K562 (cell line): ENCODE measurements at regions not wholly inside any gene's neighbourhood (a gene's known extent, or its start where the extent isn't known, plus 50 kb on each side); places are given as distances from the start of the nearest gene placed in this dataset.
"Not testable (repeated sequence)": the region's sequence is repeated elsewhere in the genome, so short reads cannot be mapped to it uniquely, and the experiment has no call there.

Experiments
- ATAC-seq: fragments of 200-7000 bp; cut with Tn5 transposase; 3 replicates; pipeline ENCODE4 v1.9.1; 2020; ENCODE audit warnings: moderate library complexity
- BruUV-seq: library from RNA; stranded (reverse); fragments of 400-500 nt; replicated peaks from 2 replicates; lab custom pipeline; 2021; lab: Mats Ljungman, UMichigan
- CTCF ChIA-PET: fragments of 300-600 bp; formaldehyde crosslinking; extraction: SDS; loops from one replicate; lab custom pipeline; 2021; ENCODE audit warnings: low intra/inter-chr PET ratio; lab: Yijun Ruan, JAX
- POLR2A ChIA-PET: fragments of 300-600, 350-650 bp; sonication (Branson Sonifier 250); formaldehyde crosslinking; extraction: SDS; loops from one replicate; lab custom pipeline; 2021; ENCODE audit warnings: antibody characterized with exemption, inconsistent platforms; lab: Yijun Ruan, JAX
- DNase-seq, 4 experiments: peaks; one replicate each; pipeline versions ENCODE4 v3.0.0 to v3.0.0-alpha.2; 2011 to 2018; ENCODE audit warnings: low spot score in 3 of 4, mixed read lengths in 3 of 4; ENCODE audit errors: extremely low read depth in 1 of 4
- FAIRE-seq: peaks from 2 replicates; lab custom pipeline; 2011; peaks lifted over from hg19 to GRCh38; lab: Jason Lieb, UNC
- H2AFZ ChIP-seq: 2 replicates; pipeline ENCODE4 v1.6.0; 2011; ENCODE audit warnings: low read depth, low read length, control low read depth, inconsistent platforms
- H3K27ac ChIP-seq: fragments of 200-600 bp; 3 replicates; pipeline ENCODE4 v1.8.0; 2011; ENCODE audit warnings: low read depth, mild to moderate bottlenecking, control low read depth, inconsistent platforms, low read length, moderate library complexity, mixed read lengths; ENCODE audit errors: extremely low read depth
- H3K27me3 ChIP-seq, 2 experiments: fragments of 300-600 bp in 1 of 2; 2 replicates in 1 of 2; 3 replicates in 1 of 2; pipeline versions ENCODE4 v1.6.0 to v1.8.0; 2011; ENCODE audit warnings: inconsistent platforms in 2 of 2, low read length in 2 of 2, mild to moderate bottlenecking in 1 of 2, mixed read lengths in 1 of 2, moderate library complexity in 1 of 2; ENCODE audit not compliant: control insufficient read depth in 2 of 2, insufficient read depth in 2 of 2
- H3K36me3 ChIP-seq: fragments of 300-600 bp; 3 replicates; pipeline ENCODE4 v1.8.0; 2011; ENCODE audit warnings: mild to moderate bottlenecking, low read length, inconsistent platforms; ENCODE audit not compliant: control insufficient read depth, insufficient read depth
- H3K4me1 ChIP-seq, 2 experiments: fragments of 200-600 bp in 1 of 2; replicated peaks in 1 of 2; 2 replicates in 1 of 2; 3 replicates in 1 of 2; pipeline versions ENCODE4 v1.5.1 to v1.8.0; 2011; ENCODE audit warnings: inconsistent platforms in 2 of 2, low read length in 2 of 2, mild to moderate bottlenecking in 1 of 2, mixed read lengths in 1 of 2, moderate library complexity in 1 of 2; ENCODE audit not compliant: control insufficient read depth in 2 of 2, insufficient read depth in 2 of 2
- H3K4me2 ChIP-seq: 2 replicates; pipeline ENCODE4 v1.6.1; 2011; ENCODE audit warnings: low read length, control low read depth, inconsistent platforms, mixed read lengths; ENCODE audit not compliant: insufficient read depth
- H3K4me3 ChIP-seq: fragments of 200-600 bp; sonication (generic), shearing (Covaris generic); 2 replicates; pipeline ENCODE4 v1.5.1; 2016; ENCODE audit warnings: control low read depth, inconsistent platforms
- H3K79me2 ChIP-seq: fragments of 200-600 bp; 3 replicates; pipeline ENCODE4 v1.8.0; 2011; ENCODE audit warnings: low read length, inconsistent platforms; ENCODE audit not compliant: control insufficient read depth, insufficient read depth
- H3K9ac ChIP-seq, 2 experiments: 2 replicates each; pipeline versions ENCODE4 v1.6.0 to v1.6.1; 2011; ENCODE audit warnings: low read depth in 2 of 2, low read length in 2 of 2, control low read depth in 1 of 2, inconsistent platforms in 1 of 2, mild to moderate bottlenecking in 1 of 2, mixed read lengths in 1 of 2; ENCODE audit not compliant: insufficient read depth in 1 of 2
- H3K9me1 ChIP-seq: one replicate; pipeline ENCODE4 v1.6.0; 2011; ENCODE audit warnings: inconsistent platforms, mild to moderate bottlenecking, low read length, moderate library complexity; ENCODE audit not compliant: control insufficient read depth, insufficient read depth
- H3K9me3 ChIP-seq: replicated peaks from 2 replicates; pipeline ENCODE4 v1.5.1; 2011; ENCODE audit warnings: low read depth, low read length, inconsistent platforms; ENCODE audit not compliant: control insufficient read depth, insufficient read depth
- H4K20me1 ChIP-seq: replicated peaks from 2 replicates; pipeline ENCODE4 v1.6.1; 2011; ENCODE audit warnings: low read length, inconsistent platforms, mixed read lengths; ENCODE audit not compliant: control insufficient read depth, insufficient read depth
- WGBS: fragments of 100-300 bp; shearing (Covaris generic); methylation state at CpG from one replicate; pipeline ENCODE4 v1.1.6; 2016; ENCODE audit warnings: low coverage, mixed read lengths; ENCODE audit not compliant: insufficient coverage; ENCODE audit errors: missing lambda C conversion rate; 5-methylcytosine and 5-hydroxymethylcytosine counted together
- in situ Hi-C: fragments of 300-500 bp; cut with MboI; formaldehyde crosslinking; loops from 4 replicates; pipeline ENCODE4 v1.15.0; 2018; ENCODE audit warnings: inconsistent platforms, mixed read lengths
- intact Hi-C: fragments of 100-400 bp; cut with micrococcal nuclease; formaldehyde crosslinking; loops from 2 replicates; pipeline ENCODE4 v1.14.2; 2022

GRCh38 chr1:76699646-76700045 lies 167.6 kb upstream of the ST6GALNAC5 start:
- ATAC-seq, intact Hi-C loops, H3K9ac ChIP-seq, H3K79me2 ChIP-seq, DNase-seq, H4K20me1 ChIP-seq, BruUV-seq, H3K27me3 ChIP-seq, H3K27ac ChIP-seq, H3K4me1 ChIP-seq, POLR2A ChIA-PET, H3K4me2 ChIP-seq, H3K9me3 ChIP-seq, H3K9me1 ChIP-seq, in situ Hi-C loops, H3K36me3 ChIP-seq, H2AFZ ChIP-seq, FAIRE-seq, H3K4me3 ChIP-seq, CTCF ChIA-PET: not testable (repeated sequence)
- 1% methylated on average over 21 of the region's 21 CpGs for WGBS

- ATAC-seq, CTCF ChIA-PET: not testable (repeated sequence)
These were observed 167.1 kb upstream of the ST6GALNAC5 start for GRCh38 chr1:76700200-76700599.

More at GRCh38 chr1:76700200-76700599, 167.1 kb upstream of the ST6GALNAC5 start:
- in situ Hi-C loops, H3K27ac ChIP-seq, BruUV-seq, H4K20me1 ChIP-seq, POLR2A ChIA-PET, intact Hi-C loops, H3K4me2 ChIP-seq, H3K36me3 ChIP-seq, H3K9ac ChIP-seq, H3K27me3 ChIP-seq, H2AFZ ChIP-seq, H3K9me1 ChIP-seq, DNase-seq, H3K4me3 ChIP-seq, H3K4me1 ChIP-seq, FAIRE-seq, H3K9me3 ChIP-seq, H3K79me2 ChIP-seq: not testable (repeated sequence)
- 1% methylated on average over 9 of the region's 12 CpGs for WGBS
